GM23338 (cell line): ENCODE measurements at regions not wholly inside any gene's neighbourhood (a gene's known extent, or its start where the extent isn't known, plus 50 kb on each side); places are given as distances from the start of the nearest gene placed in this dataset.

Experiments used
- ATAC-seq: fragments of 200-7000 bp; cut with Tn5 transposase; 3 replicates; pipeline ENCODE4 v1.9.1; 2020
- DNase-seq: peaks from one replicate; pipeline ENCODE4 v3.0.0-alpha.2; 2015; ENCODE audit warnings: low spot score
- H2AFZ ChIP-seq: fragments of 200-600 bp; sonication (generic); 2 replicates; pipeline ENCODE4 v1.8.0; 2016; ENCODE audit warnings: antibody characterized with exemption, mild to moderate bottlenecking, moderate library complexity
- H3F3A ChIP-seq: fragments of 200-600 bp; sonication (generic); replicated peaks from 2 replicates; pipeline ENCODE4 v1.8.0; 2017; ENCODE audit warnings: antibody characterized with exemption, mixed run types, low read depth
- H3K27ac ChIP-seq: fragments of 200-600 bp; sonication (generic); 2 replicates; pipeline ENCODE4 v1.6.1; 2016; ENCODE audit warnings: low read depth
- H3K27me3 ChIP-seq: fragments of 200-600 bp; sonication (generic); 2 replicates; pipeline ENCODE4 v1.8.0; 2016; ENCODE audit warnings: mild to moderate bottlenecking, mixed run types, moderate library complexity; ENCODE audit not compliant: insufficient read depth
- H3K36me3 ChIP-seq: fragments of 200-600 bp; sonication (generic); 2 replicates; pipeline ENCODE4 v1.8.0; 2016; ENCODE audit warnings: mild to moderate bottlenecking; ENCODE audit not compliant: insufficient read depth
- H3K4me1 ChIP-seq: fragments of 200-600 bp; sonication (generic); 2 replicates; pipeline ENCODE4 v1.8.0; 2016; ENCODE audit warnings: mild to moderate bottlenecking, moderate library complexity; ENCODE audit not compliant: insufficient read depth
- H3K4me2 ChIP-seq: fragments of 200-600 bp; sonication (generic); 2 replicates; pipeline ENCODE4 v1.7.1; 2017; ENCODE audit warnings: mixed run types
- H3K4me3 ChIP-seq: fragments of 200-600 bp; sonication (generic); 2 replicates; pipeline ENCODE4 v1.6.1; 2016; ENCODE audit warnings: mixed run types
- H3K79me2 ChIP-seq: fragments of 200-600 bp; sonication (generic); replicated peaks from 2 replicates; pipeline ENCODE4 v1.8.0; 2017; ENCODE audit warnings: mild to moderate bottlenecking; ENCODE audit not compliant: insufficient read depth
- H3K9me2 ChIP-seq: fragments of 200-600 bp; sonication (generic); 2 replicates; pipeline ENCODE4 v1.8.0; 2017; ENCODE audit not compliant: insufficient read depth
- H4K20me1 ChIP-seq: fragments of 200-600 bp; sonication (generic); replicated peaks from 2 replicates; pipeline ENCODE4 v1.8.0; 2017; ENCODE audit warnings: mild to moderate bottlenecking; ENCODE audit not compliant: insufficient read depth
- H3K27ac Mint-ChIP-seq: 2 replicates; pipeline ENCODE4 v1.8.0; 2020; ENCODE audit warnings: inconsistent platforms, mild to moderate bottlenecking, moderate library complexity, mixed read lengths
- H3K27me3 Mint-ChIP-seq: 3 replicates; pipeline ENCODE4 v1.8.0; 2022; ENCODE audit warnings: low read depth, mild to moderate bottlenecking, moderate library complexity, mixed read lengths, inconsistent platforms; ENCODE audit not compliant: insufficient read depth, poor library complexity
- H3K36me3 Mint-ChIP-seq: 3 replicates; pipeline ENCODE4 v1.8.0; 2021; ENCODE audit warnings: low read depth, mild to moderate bottlenecking, inconsistent platforms, moderate library complexity, mixed read lengths
- H3K4me1 Mint-ChIP-seq: 3 replicates; pipeline ENCODE4 v1.8.0; 2020; ENCODE audit warnings: mild to moderate bottlenecking, inconsistent platforms, mixed read lengths
- H3K4me3 Mint-ChIP-seq: 3 replicates; pipeline ENCODE4 v1.8.0; 2021; ENCODE audit warnings: moderate library complexity, mild to moderate bottlenecking, inconsistent platforms, mixed read lengths
- H3K9me3 Mint-ChIP-seq: 3 replicates; pipeline ENCODE4 v1.8.0; 2020; ENCODE audit warnings: moderate library complexity, mild to moderate bottlenecking, inconsistent platforms, mixed read lengths
- CREB1 ChIP-seq: fragments of 250-450 bp; sonication (Bioruptor Pico); IDR thresholded peaks from 2 replicates; pipeline ENCODE4 v1.5.0; 2020; ENCODE audit warnings: low read depth, mild to moderate bottlenecking, moderate library complexity
- EZH2 ChIP-seq: fragments of 200-600 bp; sonication (generic); IDR thresholded peaks from one replicate; pipeline ENCODE4 v1.8.0; 2017; ENCODE audit warnings: antibody characterized with exemption, mild to moderate bottlenecking, low read depth; ENCODE audit not compliant: unreplicated experiment
- EZH2phosphoT487 ChIP-seq: fragments of 200-600 bp; sonication (generic); IDR thresholded peaks from one replicate; pipeline ENCODE4 v1.8.1; 2018; ENCODE audit warnings: antibody characterized with exemption; ENCODE audit not compliant: unreplicated experiment
- JUNB ChIP-seq: IDR thresholded peaks from one replicate; pipeline ENCODE4 v1.6.1; 2016; ENCODE audit warnings: antibody characterized with exemption; ENCODE audit not compliant: unreplicated experiment
- NANOG ChIP-seq: IDR thresholded peaks from 2 replicates; pipeline ENCODE4 v1.6.1; 2016; ENCODE audit warnings: antibody characterized with exemption, borderline replicate concordance
- POLR2AphosphoS5 ChIP-seq: IDR thresholded peaks from 2 replicates; pipeline ENCODE4 v1.6.1; 2016; ENCODE audit warnings: antibody characterized with exemption, low read depth
- STAT1 ChIP-seq: IDR thresholded peaks from one replicate; pipeline ENCODE4 v1.6.1; 2016; ENCODE audit warnings: antibody characterized with exemption; ENCODE audit not compliant: unreplicated experiment
- ZNF114 ChIP-seq: fragments of 250-450 bp; sonication (Bioruptor Pico); IDR thresholded peaks from 2 replicates; pipeline ENCODE4 v1.5.0; 2020; ENCODE audit warnings: mild to moderate bottlenecking, moderate library complexity
- ZNF331 ChIP-seq: fragments of 250-450 bp; sonication (Bioruptor Pico); IDR thresholded peaks from 2 replicates; pipeline ENCODE4 v1.5.0; 2020; ENCODE audit warnings: low read depth, mild to moderate bottlenecking, moderate library complexity
- TF ChIP-seq, protein P1 (sequence below): fragments of 250-450 bp; sonication (Bioruptor Pico); IDR thresholded peaks from 2 replicates; pipeline ENCODE4 v1.5.0; 2020; ENCODE audit warnings: mild to moderate bottlenecking, moderate library complexity
- TF ChIP-seq, protein P2 (sequence below): IDR thresholded peaks from 2 replicates; pipeline ENCODE4 v1.6.1; 2016; ENCODE audit warnings: antibody characterized with exemption
- TF ChIP-seq, protein P3 (sequence below), 2 experiments: fragments of 200-600 bp in 1 of 2; sonication (generic) in 1 of 2; conservative IDR thresholded peaks; 2 replicates each; pipeline versions ENCODE4 v1.5.1 to v1.6.1; 2016 to 2017; ENCODE audit warnings: antibody characterized with exemption in 2 of 2, low read depth in 2 of 2, mild to moderate bottlenecking in 2 of 2, moderate library complexity in 1 of 2
- TF ChIP-seq, protein P4 (sequence below): IDR thresholded peaks from one replicate; pipeline ENCODE4 v1.6.1; 2018; ENCODE audit warnings: antibody characterized with exemption; ENCODE audit not compliant: unreplicated experiment

DNA sequence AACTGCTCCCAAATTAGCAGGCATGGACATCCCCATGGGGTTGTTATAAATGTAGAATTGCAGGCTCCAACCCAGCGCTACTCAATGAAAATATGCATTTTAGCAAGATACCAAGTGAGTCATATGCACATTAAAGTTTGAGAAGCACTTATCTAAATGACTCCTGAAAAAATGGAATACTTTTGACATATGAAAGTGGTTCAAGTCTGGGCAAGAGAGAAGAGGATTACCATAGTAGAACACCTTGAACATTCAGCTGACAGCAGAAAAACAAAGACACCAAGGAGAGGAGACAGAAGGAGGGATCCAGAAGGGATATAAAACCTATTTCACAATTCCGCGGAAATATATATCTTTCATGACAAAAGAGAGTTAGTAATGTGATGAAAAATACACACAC, 63.2 kb upstream of the CT83 start:
- Histone ChIP-seq H3K4me2 (no peak overlapping the region), H3F3A (no peaks in the 10 kb centered on the region), H2AFZ (no peak overlapping the region), H3K27me3 (no peaks in the 10 kb centered on the region), H4K20me1 (no peaks in the 10 kb centered on the region), H3K4me1 (no peaks in the 10 kb centered on the region), H3K4me3 (no peak overlapping the region), H3K79me2 (no peaks in the 10 kb centered on the region), H3K27ac (no peak overlapping the region), H3K36me3 (no peaks in the 10 kb centered on the region), H3K9me2 (no peaks in the 10 kb centered on the region)
- Mint-ChIP-seq H3K27me3 (no peaks in the 10 kb centered on the region), H3K36me3 (no peaks in the 10 kb centered on the region), H3K9me3 (no peaks in the 10 kb centered on the region; the same call in 2 of the 3 replicates), H3K4me3 (no peak overlapping the region), H3K27ac (no peak overlapping the region), H3K4me1 (no peaks in the 10 kb centered on the region)
- TF ChIP-seq ZNF114, result no peak
- TF ChIP-seq, protein P1, sequence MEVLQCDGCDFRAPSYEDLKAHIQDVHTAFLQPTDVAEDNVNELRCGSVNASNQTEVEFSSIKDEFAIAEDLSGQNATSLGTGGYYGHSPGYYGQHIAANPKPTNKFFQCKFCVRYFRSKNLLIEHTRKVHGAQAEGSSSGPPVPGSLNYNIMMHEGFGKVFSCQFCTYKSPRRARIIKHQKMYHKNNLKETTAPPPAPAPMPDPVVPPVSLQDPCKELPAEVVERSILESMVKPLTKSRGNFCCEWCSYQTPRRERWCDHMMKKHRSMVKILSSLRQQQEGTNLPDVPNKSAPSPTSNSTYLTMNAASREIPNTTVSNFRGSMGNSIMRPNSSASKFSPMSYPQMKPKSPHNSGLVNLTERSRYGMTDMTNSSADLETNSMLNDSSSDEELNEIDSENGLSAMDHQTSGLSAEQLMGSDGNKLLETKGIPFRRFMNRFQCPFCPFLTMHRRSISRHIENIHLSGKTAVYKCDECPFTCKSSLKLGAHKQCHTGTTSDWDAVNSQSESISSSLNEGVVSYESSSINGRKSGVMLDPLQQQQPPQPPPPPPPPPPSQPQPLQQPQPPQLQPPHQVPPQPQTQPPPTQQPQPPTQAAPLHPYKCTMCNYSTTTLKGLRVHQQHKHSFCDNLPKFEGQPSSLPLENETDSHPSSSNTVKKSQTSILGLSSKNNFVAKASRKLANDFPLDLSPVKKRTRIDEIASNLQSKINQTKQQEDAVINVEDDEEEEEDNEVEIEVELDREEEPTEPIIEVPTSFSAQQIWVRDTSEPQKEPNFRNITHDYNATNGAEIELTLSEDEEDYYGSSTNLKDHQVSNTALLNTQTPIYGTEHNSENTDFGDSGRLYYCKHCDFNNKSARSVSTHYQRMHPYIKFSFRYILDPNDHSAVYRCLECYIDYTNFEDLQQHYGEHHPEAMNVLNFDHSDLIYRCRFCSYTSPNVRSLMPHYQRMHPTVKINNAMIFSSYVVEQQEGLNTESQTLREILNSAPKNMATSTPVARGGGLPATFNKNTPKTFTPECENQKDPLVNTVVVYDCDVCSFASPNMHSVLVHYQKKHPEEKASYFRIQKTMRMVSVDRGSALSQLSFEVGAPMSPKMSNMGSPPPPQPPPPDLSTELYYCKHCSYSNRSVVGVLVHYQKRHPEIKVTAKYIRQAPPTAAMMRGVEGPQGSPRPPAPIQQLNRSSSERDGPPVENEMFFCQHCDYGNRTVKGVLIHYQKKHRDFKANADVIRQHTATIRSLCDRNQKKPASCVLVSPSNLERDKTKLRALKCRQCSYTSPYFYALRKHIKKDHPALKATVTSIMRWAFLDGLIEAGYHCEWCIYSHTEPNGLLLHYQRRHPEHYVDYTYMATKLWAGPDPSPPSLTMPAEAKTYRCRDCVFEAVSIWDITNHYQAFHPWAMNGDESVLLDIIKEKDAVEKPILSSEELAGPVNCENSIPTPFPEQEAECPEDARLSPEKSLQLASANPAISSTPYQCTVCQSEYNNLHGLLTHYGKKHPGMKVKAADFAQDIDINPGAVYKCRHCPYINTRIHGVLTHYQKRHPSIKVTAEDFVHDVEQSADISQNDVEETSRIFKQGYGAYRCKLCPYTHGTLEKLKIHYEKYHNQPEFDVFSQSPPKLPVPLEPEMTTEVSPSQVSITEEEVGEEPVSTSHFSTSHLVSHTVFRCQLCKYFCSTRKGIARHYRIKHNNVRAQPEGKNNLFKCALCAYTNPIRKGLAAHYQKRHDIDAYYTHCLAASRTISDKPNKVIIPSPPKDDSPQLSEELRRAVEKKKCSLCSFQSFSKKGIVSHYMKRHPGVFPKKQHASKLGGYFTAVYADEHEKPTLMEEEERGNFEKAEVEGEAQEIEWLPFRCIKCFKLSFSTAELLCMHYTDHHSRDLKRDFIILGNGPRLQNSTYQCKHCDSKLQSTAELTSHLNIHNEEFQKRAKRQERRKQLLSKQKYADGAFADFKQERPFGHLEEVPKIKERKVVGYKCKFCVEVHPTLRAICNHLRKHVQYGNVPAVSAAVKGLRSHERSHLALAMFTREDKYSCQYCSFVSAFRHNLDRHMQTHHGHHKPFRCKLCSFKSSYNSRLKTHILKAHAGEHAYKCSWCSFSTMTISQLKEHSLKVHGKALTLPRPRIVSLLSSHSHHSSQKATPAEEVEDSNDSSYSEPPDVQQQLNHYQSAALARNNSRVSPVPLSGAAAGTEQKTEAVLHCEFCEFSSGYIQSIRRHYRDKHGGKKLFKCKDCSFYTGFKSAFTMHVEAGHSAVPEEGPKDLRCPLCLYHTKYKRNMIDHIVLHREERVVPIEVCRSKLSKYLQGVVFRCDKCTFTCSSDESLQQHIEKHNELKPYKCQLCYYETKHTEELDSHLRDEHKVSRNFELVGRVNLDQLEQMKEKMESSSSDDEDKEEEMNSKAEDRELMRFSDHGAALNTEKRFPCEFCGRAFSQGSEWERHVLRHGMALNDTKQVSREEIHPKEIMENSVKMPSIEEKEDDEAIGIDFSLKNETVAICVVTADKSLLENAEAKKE (CRISPR knock-in tag), result no peak
- no peak for TF ChIP-seq POLR2AphosphoS5
- no peak for TF ChIP-seq JUNB
- TF ChIP-seq EZH2, result no peak
- no peak for TF ChIP-seq ZNF331
- TF ChIP-seq EZH2phosphoT487, result no peak
- TF ChIP-seq, protein P2, sequence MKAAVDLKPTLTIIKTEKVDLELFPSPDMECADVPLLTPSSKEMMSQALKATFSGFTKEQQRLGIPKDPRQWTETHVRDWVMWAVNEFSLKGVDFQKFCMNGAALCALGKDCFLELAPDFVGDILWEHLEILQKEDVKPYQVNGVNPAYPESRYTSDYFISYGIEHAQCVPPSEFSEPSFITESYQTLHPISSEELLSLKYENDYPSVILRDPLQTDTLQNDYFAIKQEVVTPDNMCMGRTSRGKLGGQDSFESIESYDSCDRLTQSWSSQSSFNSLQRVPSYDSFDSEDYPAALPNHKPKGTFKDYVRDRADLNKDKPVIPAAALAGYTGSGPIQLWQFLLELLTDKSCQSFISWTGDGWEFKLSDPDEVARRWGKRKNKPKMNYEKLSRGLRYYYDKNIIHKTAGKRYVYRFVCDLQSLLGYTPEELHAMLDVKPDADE, result no peak
- TF ChIP-seq, protein P3, sequence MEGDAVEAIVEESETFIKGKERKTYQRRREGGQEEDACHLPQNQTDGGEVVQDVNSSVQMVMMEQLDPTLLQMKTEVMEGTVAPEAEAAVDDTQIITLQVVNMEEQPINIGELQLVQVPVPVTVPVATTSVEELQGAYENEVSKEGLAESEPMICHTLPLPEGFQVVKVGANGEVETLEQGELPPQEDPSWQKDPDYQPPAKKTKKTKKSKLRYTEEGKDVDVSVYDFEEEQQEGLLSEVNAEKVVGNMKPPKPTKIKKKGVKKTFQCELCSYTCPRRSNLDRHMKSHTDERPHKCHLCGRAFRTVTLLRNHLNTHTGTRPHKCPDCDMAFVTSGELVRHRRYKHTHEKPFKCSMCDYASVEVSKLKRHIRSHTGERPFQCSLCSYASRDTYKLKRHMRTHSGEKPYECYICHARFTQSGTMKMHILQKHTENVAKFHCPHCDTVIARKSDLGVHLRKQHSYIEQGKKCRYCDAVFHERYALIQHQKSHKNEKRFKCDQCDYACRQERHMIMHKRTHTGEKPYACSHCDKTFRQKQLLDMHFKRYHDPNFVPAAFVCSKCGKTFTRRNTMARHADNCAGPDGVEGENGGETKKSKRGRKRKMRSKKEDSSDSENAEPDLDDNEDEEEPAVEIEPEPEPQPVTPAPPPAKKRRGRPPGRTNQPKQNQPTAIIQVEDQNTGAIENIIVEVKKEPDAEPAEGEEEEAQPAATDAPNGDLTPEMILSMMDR (conservative IDR thresholded peaks at IDR 0.05; ENCODE audit: low read depth in 2 of 2), result no peak
- TF ChIP-seq, protein P4, sequence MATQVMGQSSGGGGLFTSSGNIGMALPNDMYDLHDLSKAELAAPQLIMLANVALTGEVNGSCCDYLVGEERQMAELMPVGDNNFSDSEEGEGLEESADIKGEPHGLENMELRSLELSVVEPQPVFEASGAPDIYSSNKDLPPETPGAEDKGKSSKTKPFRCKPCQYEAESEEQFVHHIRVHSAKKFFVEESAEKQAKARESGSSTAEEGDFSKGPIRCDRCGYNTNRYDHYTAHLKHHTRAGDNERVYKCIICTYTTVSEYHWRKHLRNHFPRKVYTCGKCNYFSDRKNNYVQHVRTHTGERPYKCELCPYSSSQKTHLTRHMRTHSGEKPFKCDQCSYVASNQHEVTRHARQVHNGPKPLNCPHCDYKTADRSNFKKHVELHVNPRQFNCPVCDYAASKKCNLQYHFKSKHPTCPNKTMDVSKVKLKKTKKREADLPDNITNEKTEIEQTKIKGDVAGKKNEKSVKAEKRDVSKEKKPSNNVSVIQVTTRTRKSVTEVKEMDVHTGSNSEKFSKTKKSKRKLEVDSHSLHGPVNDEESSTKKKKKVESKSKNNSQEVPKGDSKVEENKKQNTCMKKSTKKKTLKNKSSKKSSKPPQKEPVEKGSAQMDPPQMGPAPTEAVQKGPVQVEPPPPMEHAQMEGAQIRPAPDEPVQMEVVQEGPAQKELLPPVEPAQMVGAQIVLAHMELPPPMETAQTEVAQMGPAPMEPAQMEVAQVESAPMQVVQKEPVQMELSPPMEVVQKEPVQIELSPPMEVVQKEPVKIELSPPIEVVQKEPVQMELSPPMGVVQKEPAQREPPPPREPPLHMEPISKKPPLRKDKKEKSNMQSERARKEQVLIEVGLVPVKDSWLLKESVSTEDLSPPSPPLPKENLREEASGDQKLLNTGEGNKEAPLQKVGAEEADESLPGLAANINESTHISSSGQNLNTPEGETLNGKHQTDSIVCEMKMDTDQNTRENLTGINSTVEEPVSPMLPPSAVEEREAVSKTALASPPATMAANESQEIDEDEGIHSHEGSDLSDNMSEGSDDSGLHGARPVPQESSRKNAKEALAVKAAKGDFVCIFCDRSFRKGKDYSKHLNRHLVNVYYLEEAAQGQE, result no peak
- TF ChIP-seq STAT1, result no peak
- no peak for TF ChIP-seq NANOG
- TF ChIP-seq CREB1 (CRISPR knock-in tag), result no peak
- ATAC-seq, result no peak
- DNase-seq, result no peak
